SU-DHL-6 (cell line): ENCODE measurements at regions not wholly inside any gene's neighbourhood (a gene's known extent, or its start where the extent isn't known, plus 50 kb on each side); places are given as distances from the start of the nearest gene placed in this dataset.

Experiments
- H2AFZ ChIP-seq: fragments of 200-600 bp; sonication (generic); 2 replicates; pipeline ENCODE4 v1.6.1; 2014; ENCODE audit warnings: low read depth, mild to moderate bottlenecking, moderate library complexity, mixed read lengths, antibody characterized with exemption, low read length; ENCODE audit not compliant: severe bottlenecking
- H3F3A ChIP-seq: fragments of 200-600 bp; shearing (Covaris generic); 2 replicates; pipeline ENCODE4 v1.6.0; 2016; ENCODE audit warnings: antibody characterized with exemption, mild to moderate bottlenecking; ENCODE audit not compliant: insufficient read depth
- H3K27ac ChIP-seq: fragments of 200-600 bp; sonication (generic); 2 replicates; pipeline ENCODE4 v1.5.1; 2016; ENCODE audit warnings: low read depth, mild to moderate bottlenecking, low read length, moderate library complexity, mixed read lengths
- H3K27me3 ChIP-seq: fragments of 200-600 bp; sonication (generic), shearing (Covaris generic); 2 replicates; pipeline ENCODE4 v1.6.0; 2014; ENCODE audit warnings: mild to moderate bottlenecking, low read length
- H3K36me3 ChIP-seq: fragments of 200-600 bp; sonication (generic); 2 replicates; pipeline ENCODE4 v1.6.1; 2014; ENCODE audit warnings: mild to moderate bottlenecking, low read length, mixed read lengths
- H3K4me2 ChIP-seq: fragments of 300-600, 200-600 bp; shearing (Covaris generic), sonication (generic); 2 replicates; pipeline ENCODE4 v1.6.0; 2014; ENCODE audit warnings: low read length, low read depth, mild to moderate bottlenecking; ENCODE audit not compliant: poor library complexity, severe bottlenecking
- H3K4me3 ChIP-seq: fragments of 200-600 bp; sonication (generic); 2 replicates; pipeline ENCODE4 v1.5.1; 2014; ENCODE audit warnings: antibody characterized with exemption, low read length, mild to moderate bottlenecking, mixed read lengths; ENCODE audit not compliant: insufficient read depth, poor library complexity, severe bottlenecking
- H3K79me2 ChIP-seq: fragments of 200-600 bp; sonication (generic); 2 replicates; pipeline ENCODE4 v1.6.1; 2014; ENCODE audit warnings: mild to moderate bottlenecking, low read length, moderate library complexity; ENCODE audit not compliant: insufficient read depth
- H3K9ac ChIP-seq: fragments of 200-600 bp; sonication (generic); 2 replicates; pipeline ENCODE4 v1.7.0; 2014; ENCODE audit warnings: mild to moderate bottlenecking, low read length
- H3K9me2 ChIP-seq: fragments of 200-600 bp; sonication (generic); replicated peaks from 2 replicates; pipeline ENCODE4 v1.6.1; 2014; ENCODE audit warnings: low read length; ENCODE audit not compliant: insufficient read depth
- H3K9me3 ChIP-seq: fragments of 200-600 bp; sonication (generic); 2 replicates; pipeline ENCODE4 v1.6.1; 2014; ENCODE audit warnings: low read length, mixed read lengths; ENCODE audit not compliant: insufficient read depth
- H4K20me1 ChIP-seq: fragments of 200-600 bp; sonication (generic); 2 replicates; pipeline ENCODE4 v1.6.1; 2014; ENCODE audit warnings: low read depth, mild to moderate bottlenecking, antibody characterized with exemption, low read length, moderate library complexity, mixed read lengths
- CTCF ChIP-seq: fragments of 200-600 bp; sonication (generic); IDR thresholded peaks from one replicate; pipeline ENCODE4 v1.5.1; 2017; ENCODE audit warnings: antibody characterized with exemption, mild to moderate bottlenecking, low read length, moderate library complexity; ENCODE audit not compliant: insufficient read depth, poor library complexity, severe bottlenecking
- EZH2phosphoT487 ChIP-seq: fragments of 200-600 bp; sonication (generic), shearing (Covaris generic); conservative IDR thresholded peaks from 2 replicates; pipeline ENCODE4 v1.6.1; 2018; ENCODE audit warnings: mild to moderate bottlenecking, antibody characterized with exemption, low read length, moderate library complexity, mixed read lengths

GRCh38 chr11:19601235-19601634, 111.4 kb upstream of the NAV2 start:
- Histone ChIP-seq H3K79me2 (no peaks in the 10 kb centered on the region), H3K9ac (no peak overlapping the region), H3K4me2 (no peak overlapping the region), H3K27me3 (no peaks in the 10 kb centered on the region), H3K9me2 (no peaks in the 10 kb centered on the region), H3K27ac (no peak overlapping the region), H2AFZ (no peak overlapping the region), H3K4me3 (no peak overlapping the region), H3F3A (no peaks in the 10 kb centered on the region), H4K20me1 (no peaks in the 10 kb centered on the region), H3K9me3 (no peaks in the 10 kb centered on the region), H3K36me3 (no peaks in the 10 kb centered on the region)
- TF ChIP-seq CTCF (no peak), EZH2phosphoT487 (no peak)

- Histone ChIP-seq H3F3A (no peaks in the 10 kb centered on the region), H3K4me2 (no peak overlapping the region), H3K9me2 (no peaks in the 10 kb centered on the region), H3K36me3 (no peaks in the 10 kb centered on the region), H3K27me3 (no peaks in the 10 kb centered on the region), H3K79me2 (no peaks in the 10 kb centered on the region), H4K20me1 (no peaks in the 10 kb centered on the region), H3K9me3 (no peaks in the 10 kb centered on the region), H3K27ac (no peak overlapping the region), H2AFZ (no peak overlapping the region), H3K9ac (no peak overlapping the region), H3K4me3 (no peak overlapping the region)
- TF ChIP-seq EZH2phosphoT487 (no peak), CTCF (no peak)
These were observed 113.0 kb upstream of the NAV2 start for GRCh38 chr11:19599681-19600080.

GRCh38 chr11:19598876-19599486, 113.7 kb upstream of the NAV2 start:
- H3K79me2 ChIP-seq = no peaks in the 10 kb centered on the region
- TF ChIP-seq CTCF (no peak), EZH2phosphoT487 (no peak)
- H3K9me2 ChIP-seq = no peaks in the 10 kb centered on the region
- H3K4me3 ChIP-seq = no peak overlapping the region
- no peak overlapping the region for H3K9ac ChIP-seq
- H3K27ac ChIP-seq = no peak overlapping the region
- H3K9me3 ChIP-seq = no peaks in the 10 kb centered on the region
- H3K4me2 ChIP-seq = no peak overlapping the region
- no peaks in the 10 kb centered on the region for H3K27me3 ChIP-seq
- no peak overlapping the region for H2AFZ ChIP-seq
- H3F3A ChIP-seq = no peaks in the 10 kb centered on the region
- no peaks in the 10 kb centered on the region for H3K36me3 ChIP-seq
- H4K20me1 ChIP-seq = no peaks in the 10 kb centered on the region
